ENCODE measurements at regions not wholly inside any gene's neighbourhood (a gene's known extent, or its start where the extent isn't known, plus 50 kb on each side); places are given as distances from the start of the nearest gene placed in this dataset.
A peak's percentile ranks its signal among the peaks of the same experiment; 100 is the strongest.

GRCh38 chrX:11040405-11040804, 70.7 kb upstream of the HCCS start:
- H3K9me3 ChIP-seq (ENCODE audit: insufficient read depth, low read depth, low read length): no peaks in the 10 kb centered on the region
- no peaks in the 10 kb centered on the region for H3K27me3 ChIP-seq (ENCODE audit: insufficient read depth, low read length)

GRCh38 chrX:11040996-11041395, 70.1 kb upstream of the HCCS start:
- Histone ChIP-seq H2AFZ (ENCODE audit: low read depth, low read length) (no peak overlapping the region), H3K79me2 (ENCODE audit: insufficient read depth, low read length) (no peaks in the 10 kb centered on the region), H3K4me1 (ENCODE audit: insufficient read depth, low read length) (no peaks in the 10 kb centered on the region), H3K9me3 (ENCODE audit: insufficient read depth, low read depth, low read length) (no peaks in the 10 kb centered on the region), H3K36me3 (ENCODE audit: insufficient read depth, low read length) (no peaks in the 10 kb centered on the region), H3K9ac (ENCODE audit: low read length) (no peak overlapping the region), H3K4me2 (ENCODE audit: low read length) (no peak overlapping the region), H4K20me1 (ENCODE audit: insufficient read depth, low read length) (no peaks in the 10 kb centered on the region), H3K27ac (ENCODE audit: low read depth, low read length) (no peak overlapping the region), H3K27me3 (ENCODE audit: insufficient read depth, low read length) (no peaks in the 10 kb centered on the region), H3K4me3 (ENCODE audit: insufficient read depth, low read depth, low read length) (no peak overlapping the region)
- Mint-ChIP-seq H3K4me3 (ENCODE audit: unreplicated experiment) (no peak overlapping the region), H3K9me3 (ENCODE audit: unreplicated experiment) (peaks cover 2% of the 10 kb centered on the region), H3K27me3 (ENCODE audit: low read depth, unreplicated experiment) (no peaks in the 10 kb centered on the region), H3K27ac (ENCODE audit: unreplicated experiment) (no peak overlapping the region), H3K4me1 (ENCODE audit: low read depth, unreplicated experiment) (no peaks in the 10 kb centered on the region), H3K36me3 (ENCODE audit: low read depth, unreplicated experiment) (no peaks in the 10 kb centered on the region)
- peak; percentile 10 for DNase-seq (ENCODE audit: low read depth)
- TF ChIP-seq EZH2 (IDR thresholded peaks at IDR 0.05; ENCODE audit: insufficient read depth, low read length): no peak
- TF ChIP-seq CTCF (IDR thresholded peaks at IDR 0.05; ENCODE audit: insufficient read depth, low read depth, low read length): no peak
- FAIRE-seq: peak; percentile 98

More at GRCh38 chrX:11040405-11040804, 70.7 kb upstream of the HCCS start:
- H3K4me2 ChIP-seq (ENCODE audit: low read length): no peak overlapping the region
- Mint-ChIP-seq H3K36me3 (ENCODE audit: low read depth, unreplicated experiment) (no peaks in the 10 kb centered on the region), H3K27me3 (ENCODE audit: low read depth, unreplicated experiment) (no peaks in the 10 kb centered on the region), H3K9me3 (ENCODE audit: unreplicated experiment) (peaks cover 2% of the 10 kb centered on the region), H3K4me3 (ENCODE audit: unreplicated experiment) (no peak overlapping the region), H3K27ac (ENCODE audit: unreplicated experiment) (no peak overlapping the region), H3K4me1 (ENCODE audit: low read depth, unreplicated experiment) (no peaks in the 10 kb centered on the region)
- H3K27ac ChIP-seq (ENCODE audit: low read depth, low read length): no peak overlapping the region
- H3K4me3 ChIP-seq (ENCODE audit: insufficient read depth, low read depth, low read length): no peak overlapping the region
- no peaks in the 10 kb centered on the region for H3K4me1 ChIP-seq (ENCODE audit: insufficient read depth, low read length)
- FAIRE-seq: no peak
- no peaks in the 10 kb centered on the region for H3K36me3 ChIP-seq (ENCODE audit: insufficient read depth, low read length)
- no peak overlapping the region for H2AFZ ChIP-seq (ENCODE audit: low read depth, low read length)
- H4K20me1 ChIP-seq (ENCODE audit: insufficient read depth, low read length): no peaks in the 10 kb centered on the region
- no peak overlapping the region for H3K9ac ChIP-seq (ENCODE audit: low read length)
- DNase-seq (ENCODE audit: low read depth): no peak
- TF ChIP-seq EZH2 (IDR thresholded peaks at IDR 0.05; ENCODE audit: insufficient read depth, low read length) (no peak), CTCF (IDR thresholded peaks at IDR 0.05; ENCODE audit: insufficient read depth, low read depth, low read length) (no peak)
- H3K79me2 ChIP-seq (ENCODE audit: insufficient read depth, low read length): no peaks in the 10 kb centered on the region

- Histone ChIP-seq H4K20me1 (ENCODE audit: insufficient read depth, low read length) (no peaks in the 10 kb centered on the region), H3K4me2 (ENCODE audit: low read length) (no peak overlapping the region), H3K36me3 (ENCODE audit: insufficient read depth, low read length) (no peaks in the 10 kb centered on the region), H3K4me3 (ENCODE audit: insufficient read depth, low read depth, low read length) (no peak overlapping the region), H3K4me1 (ENCODE audit: insufficient read depth, low read length) (no peaks in the 10 kb centered on the region), H3K9me3 (ENCODE audit: insufficient read depth, low read depth, low read length) (no peaks in the 10 kb centered on the region), H3K27me3 (ENCODE audit: insufficient read depth, low read length) (no peaks in the 10 kb centered on the region), H3K79me2 (ENCODE audit: insufficient read depth, low read length) (no peaks in the 10 kb centered on the region), H3K27ac (ENCODE audit: low read depth, low read length) (no peak overlapping the region), H2AFZ (ENCODE audit: low read depth, low read length) (no peak overlapping the region), H3K9ac (ENCODE audit: low read length) (no peak overlapping the region)
- no peak for FAIRE-seq
- no peak overlapping the region for H3K27ac Mint-ChIP-seq (ENCODE audit: unreplicated experiment)
- DNase-seq (ENCODE audit: low read depth): no peak
- no peaks in the 10 kb centered on the region for H3K36me3 Mint-ChIP-seq (ENCODE audit: low read depth, unreplicated experiment)
- H3K4me3 Mint-ChIP-seq (ENCODE audit: unreplicated experiment): no peak overlapping the region
- H3K9me3 Mint-ChIP-seq (ENCODE audit: unreplicated experiment): peaks cover under 1% of the 10 kb centered on the region
- no peak for TF ChIP-seq EZH2 (IDR thresholded peaks at IDR 0.05; ENCODE audit: insufficient read depth, low read length)
- no peak for TF ChIP-seq CTCF (IDR thresholded peaks at IDR 0.05; ENCODE audit: insufficient read depth, low read depth, low read length)
- H3K4me1 Mint-ChIP-seq (ENCODE audit: low read depth, unreplicated experiment): no peaks in the 10 kb centered on the region
- H3K27me3 Mint-ChIP-seq (ENCODE audit: low read depth, unreplicated experiment): no peaks in the 10 kb centered on the region
Measured at GRCh38 chrX:11050013-11050412, 61.1 kb upstream of the HCCS start.

All from astrocyte (in vitro differentiated cells and primary cell).